GM19324 (cell line): ENCODE measurements at regions not wholly inside any gene's neighbourhood (a gene's known extent, or its start where the extent isn't known, plus 50 kb on each side); places are given as distances from the start of the nearest gene placed in this dataset.
"Not testable (repeated sequence)": the region's sequence is repeated elsewhere in the genome, so short reads cannot be mapped to it uniquely, and the experiment has no call there.

Experiments used
- ATAC-seq: cut with Tn5 transposase; IDR thresholded peaks from one replicate; pipeline ENCODE4 v1.9.1; 2021; ENCODE audit warnings: mild to moderate bottlenecking, moderate library complexity; ENCODE audit not compliant: unreplicated experiment, low FRiP score

GRCh38 chr3:35141406-35141805, 497.9 kb upstream of the ARPP21 start:
- no peak for ATAC-seq

DNA sequence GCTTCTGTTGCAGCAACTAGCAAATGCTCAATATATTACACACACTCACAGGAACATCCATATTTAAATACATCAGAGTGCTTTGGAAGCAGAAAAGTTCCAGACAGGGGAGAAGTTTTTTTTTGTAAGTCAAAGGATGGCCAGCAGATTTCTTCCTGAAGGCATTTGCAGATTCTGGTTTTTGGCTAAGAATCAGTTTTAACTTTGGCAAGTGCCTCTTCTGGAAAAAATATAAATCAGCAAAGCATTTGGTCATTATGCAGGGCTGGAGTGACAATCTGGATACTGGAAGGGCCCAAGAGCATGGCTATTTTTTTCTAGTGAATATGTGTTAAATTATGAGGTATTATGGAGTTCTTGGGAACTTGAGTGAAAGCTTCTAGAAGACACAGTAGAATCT, 495.3 kb upstream of the ARPP21 start:
- no peak for ATAC-seq

- ATAC-seq, result not testable (repeated sequence)
Observed at GRCh38 chr3:35146256-35147035, 492.9 kb upstream of the ARPP21 start.

- no peak for ATAC-seq
Observed at GRCh38 chr3:35183927-35184675, 455.2 kb upstream of the ARPP21 start.

- no peak for ATAC-seq
Observed at GRCh38 chr3:35184775-35185174, 454.6 kb upstream of the ARPP21 start.

DNA sequence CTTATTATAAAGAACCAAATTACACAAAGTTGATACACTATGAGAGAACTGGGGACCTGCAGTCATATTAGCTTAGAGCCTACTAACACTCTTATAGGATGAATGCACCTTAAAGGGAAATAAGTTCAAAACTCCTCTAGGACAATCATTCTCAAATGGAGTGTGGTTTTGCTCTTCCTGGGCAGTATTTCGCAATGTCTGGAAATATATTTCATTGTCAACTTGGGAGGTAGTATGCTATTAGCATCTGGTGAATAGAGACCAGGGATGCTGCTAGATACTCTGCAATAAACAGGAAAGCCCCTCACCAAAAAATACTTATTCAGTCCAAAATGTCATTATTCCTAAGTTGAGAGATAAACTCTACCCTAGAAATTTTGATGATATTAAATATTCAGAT, 451.4 kb upstream of the ARPP21 start:
- ATAC-seq, result no peak

DNA sequence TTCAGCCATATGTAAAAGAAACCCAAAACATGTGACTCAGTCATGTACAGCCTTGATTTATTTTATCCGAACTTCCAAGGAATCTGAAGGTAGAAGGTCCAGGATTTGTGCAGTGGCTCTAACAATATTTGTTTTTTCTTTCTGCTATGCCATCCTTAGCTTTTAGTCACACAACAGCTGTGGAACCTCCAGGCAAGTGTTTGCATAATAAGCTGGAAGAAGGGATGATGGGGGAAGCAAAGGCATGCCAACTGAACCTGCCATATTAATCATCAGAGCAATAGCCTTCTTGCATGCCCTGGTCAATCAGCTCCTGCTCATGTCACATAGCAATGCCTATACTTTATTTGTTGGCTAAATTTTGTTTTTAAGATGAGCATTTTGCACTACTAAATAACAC, 444.7 kb upstream of the ARPP21 start:
- ATAC-seq, result no peak

DNA sequence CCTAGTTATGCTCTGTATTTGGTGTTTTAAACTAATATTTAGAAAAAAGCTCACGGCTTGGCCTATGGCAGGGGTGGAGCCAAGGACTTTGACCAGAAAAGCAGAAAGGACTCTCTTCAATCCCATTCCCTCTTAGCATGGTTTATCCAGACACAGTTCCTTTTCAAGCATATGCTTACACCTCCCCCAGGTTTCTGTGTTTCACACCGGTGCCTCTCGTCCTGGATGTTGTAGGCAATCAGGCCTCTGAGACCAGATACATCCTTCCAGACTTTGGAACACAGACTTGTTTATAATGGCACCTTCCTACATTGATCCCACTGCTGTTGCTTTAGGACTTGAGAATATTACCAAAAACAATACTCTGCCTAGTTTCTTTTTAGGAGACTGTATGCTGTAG, 440.5 kb upstream of the ARPP21 start:
- no peak for ATAC-seq

DNA sequence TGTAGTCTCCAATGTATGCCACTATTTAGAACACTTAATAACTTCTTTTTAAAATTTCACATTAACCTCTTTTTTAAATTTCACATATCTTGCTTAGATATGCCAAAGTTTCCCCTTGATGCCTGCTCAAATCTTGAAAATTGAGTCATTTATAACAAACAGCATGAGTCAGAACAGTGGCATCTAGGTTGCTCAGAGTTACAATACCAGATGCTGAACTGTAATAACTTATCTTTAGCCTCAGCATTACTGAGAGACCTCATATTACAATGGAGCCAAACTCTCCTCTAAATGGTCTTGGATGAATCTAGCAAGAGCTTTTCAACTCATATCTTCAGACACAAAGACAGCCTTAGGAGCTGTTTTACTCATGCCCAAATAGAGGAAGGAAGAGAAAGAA, 439.3 kb upstream of the ARPP21 start:
- ATAC-seq, result no peak

DNA sequence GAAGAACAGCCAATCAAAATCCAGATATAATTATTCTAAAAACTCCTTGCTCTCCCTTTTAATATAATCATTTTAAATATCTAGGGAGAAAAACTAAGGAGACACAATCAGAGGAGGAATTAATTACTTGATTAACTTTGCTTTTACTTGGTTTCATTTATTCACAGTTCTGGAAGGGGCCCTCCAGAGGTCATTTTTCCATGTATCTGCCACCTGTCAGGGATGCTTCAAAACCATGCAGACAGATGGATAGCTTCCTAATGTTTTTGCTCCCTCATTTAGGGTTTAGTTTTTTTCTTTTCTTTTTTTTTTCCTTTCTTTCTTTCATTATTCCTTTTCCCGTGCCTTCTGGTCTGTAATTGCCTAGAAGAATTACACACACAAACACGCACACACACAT, 438.1 kb upstream of the ARPP21 start:
- no peak for ATAC-seq

- ATAC-seq, result no peak
Observed at GRCh38 chr3:35215525-35216500, 423.5 kb upstream of the ARPP21 start.

DNA sequence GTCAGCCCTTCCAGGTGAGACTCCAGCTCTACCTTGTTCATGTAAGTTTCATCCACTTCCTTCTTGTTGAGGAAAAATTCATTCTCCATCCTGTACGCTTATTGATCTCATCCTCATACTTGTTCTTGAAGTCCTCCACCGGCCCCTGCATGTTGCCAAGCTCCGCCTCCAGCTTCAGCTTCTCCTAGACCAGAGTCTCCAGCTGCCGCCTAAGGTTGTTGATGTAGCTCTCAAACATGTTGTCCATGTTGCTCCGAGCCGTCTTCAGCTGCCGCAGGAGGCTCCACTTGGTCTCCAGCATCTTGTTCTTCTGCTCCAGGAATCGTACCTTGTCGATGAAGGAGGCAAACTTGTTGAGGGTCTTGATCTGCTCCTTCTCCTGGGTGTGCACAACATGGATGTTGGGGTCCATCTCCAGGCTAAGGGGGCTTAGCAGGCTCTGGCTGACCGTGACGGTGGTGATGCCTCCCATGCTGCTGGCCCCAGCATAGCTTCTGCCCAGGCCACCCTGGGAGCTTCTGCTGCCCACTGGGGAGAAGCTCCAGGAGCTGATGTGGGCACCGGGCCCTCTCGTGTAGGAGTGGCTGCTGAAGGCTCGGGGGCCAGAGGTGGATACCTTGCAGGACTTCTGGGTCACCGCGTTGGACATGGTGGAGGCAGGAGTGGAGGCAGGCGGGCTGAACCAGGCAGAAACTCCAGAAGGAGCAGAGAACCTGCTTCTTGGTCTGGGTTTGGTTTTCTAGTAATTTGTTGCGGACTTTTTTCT, 422.6 kb upstream of the ARPP21 start:
- no peak for ATAC-seq

DNA sequence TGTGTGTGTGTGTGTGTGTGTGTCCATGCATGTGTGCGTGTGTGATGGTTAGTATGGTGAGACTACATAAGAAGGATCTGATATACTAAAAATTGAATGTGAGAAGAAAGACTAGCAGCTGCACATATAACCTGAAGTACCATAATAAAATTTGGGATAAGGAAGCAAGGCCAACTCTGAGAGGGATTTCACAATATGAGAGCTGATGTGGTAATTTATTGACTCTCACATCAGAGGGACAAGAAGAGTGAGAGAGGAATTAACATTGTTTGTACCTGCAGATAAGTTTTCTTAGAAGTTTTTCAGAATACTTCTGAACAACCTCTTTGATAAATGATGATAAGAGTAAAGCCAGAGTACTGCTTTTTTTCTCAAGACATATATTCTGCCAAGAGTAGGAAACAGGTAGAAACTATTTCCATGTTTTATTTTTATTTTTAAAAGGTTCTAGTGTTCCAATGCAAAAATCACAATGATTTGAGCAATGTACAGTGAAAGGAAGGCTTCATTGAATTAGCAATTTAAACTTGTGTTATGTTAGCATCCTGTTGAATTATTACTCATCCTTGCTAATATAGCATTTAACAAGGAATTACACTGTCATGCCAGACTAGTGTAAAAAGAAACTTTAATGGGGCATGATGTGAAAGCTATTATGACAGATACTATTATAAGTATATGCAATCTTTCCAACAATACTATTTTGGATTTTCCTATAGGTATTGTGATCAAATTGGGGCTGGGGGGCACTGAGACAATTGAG, 415.5 kb upstream of the ARPP21 start:
- no peak for ATAC-seq

DNA sequence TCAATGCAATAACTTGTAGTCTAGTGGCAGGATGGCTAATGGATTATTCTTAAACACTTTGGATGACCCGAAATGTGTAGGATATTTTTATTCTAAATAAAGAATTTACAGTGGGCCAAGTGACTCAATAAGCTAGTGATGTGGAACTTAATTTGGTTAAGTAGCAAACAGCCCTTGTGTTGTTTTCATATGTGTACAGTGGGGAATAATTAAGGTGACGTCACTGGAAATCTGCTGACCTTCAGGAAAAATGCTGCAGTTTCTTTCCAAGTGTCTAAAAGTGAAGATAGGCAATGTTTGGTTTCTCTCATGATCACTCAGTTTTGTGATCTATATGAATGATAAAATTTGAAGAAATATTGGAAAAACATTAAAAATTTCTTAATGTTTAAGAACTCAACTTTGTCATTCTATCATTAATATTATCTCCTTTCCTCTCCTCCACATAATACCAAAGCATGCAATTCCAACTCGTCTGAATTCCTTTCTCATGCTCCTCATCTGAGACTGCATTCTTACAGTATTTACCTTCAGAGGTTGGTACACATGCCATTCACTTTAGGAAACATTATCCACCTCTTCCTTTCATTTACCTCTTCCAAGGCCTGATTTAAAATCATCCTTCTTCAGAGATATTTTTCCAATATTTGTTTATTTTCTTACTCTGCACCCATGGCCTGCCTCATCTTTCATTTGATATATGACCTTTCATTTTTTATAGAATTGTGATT, 414.6 kb upstream of the ARPP21 start:
- no peak for ATAC-seq

GRCh38 chr3:35241236-35241635, 398.1 kb upstream of the ARPP21 start:
- ATAC-seq, result no peak

DNA sequence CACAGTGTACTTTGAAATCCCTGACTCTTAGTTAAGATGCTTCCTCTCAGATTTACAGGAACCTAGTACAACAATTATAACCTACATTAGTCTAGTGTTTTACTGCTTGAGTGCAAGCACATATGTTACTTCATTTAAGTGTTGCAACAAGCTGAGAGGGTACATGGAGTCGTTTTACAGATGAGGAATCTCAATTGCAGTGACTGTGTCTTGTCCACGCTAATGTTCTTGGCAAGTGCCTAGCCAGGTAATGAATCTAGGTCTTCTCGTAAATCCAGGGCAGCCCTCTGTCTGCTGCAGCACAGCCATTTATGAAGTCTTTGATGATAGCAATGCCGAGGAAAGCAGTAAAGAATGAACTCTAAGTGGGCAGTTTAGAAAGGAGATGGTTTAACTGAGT, 384.4 kb upstream of the ARPP21 start:
- ATAC-seq, result no peak

GRCh38 chr3:35257641-35258040, 381.7 kb upstream of the ARPP21 start:
- ATAC-seq, result no peak

GRCh38 chr3:35262406-35262805, 376.9 kb upstream of the ARPP21 start:
- ATAC-seq, result no peak

GRCh38 chr3:35263477-35263876, 375.8 kb upstream of the ARPP21 start:
- no peak for ATAC-seq
